Bronchial epithelial cell (primary cell): ENCODE measurements at regions not wholly inside any gene's neighbourhood (a gene's known extent, or its start where the extent isn't known, plus 50 kb on each side); places are given as distances from the start of the nearest gene placed in this dataset.

ENCODE experiments used
- DNase-seq: peaks from one replicate; pipeline ENCODE4 v3.0.0-alpha.2; 2010; ENCODE audit warnings: low read depth
- FAIRE-seq: peaks from 2 replicates; lab custom pipeline; 2011; peaks lifted over from hg19 to GRCh38; lab: Jason Lieb, UNC
- H3K27me3 ChIP-seq: 2 replicates; pipeline ENCODE4 v1.5.1; 2011; ENCODE audit warnings: low read length; ENCODE audit not compliant: control insufficient read depth, insufficient read depth
- H3K36me3 ChIP-seq: 2 replicates; pipeline ENCODE4 v1.5.1; 2011; ENCODE audit warnings: low read length; ENCODE audit not compliant: control insufficient read depth, insufficient read depth
- H3K4me3 ChIP-seq: 2 replicates; pipeline ENCODE4 v1.5.1; 2011; ENCODE audit warnings: mild to moderate bottlenecking, low read depth, low read length, control low read depth
- TF ChIP-seq, protein P1 (sequence below): IDR thresholded peaks from 2 replicates; pipeline ENCODE4 v1.5.1; 2011; ENCODE audit warnings: mild to moderate bottlenecking, moderate library complexity, low read length, control low read depth, inconsistent platforms; ENCODE audit not compliant: insufficient read depth, severe bottlenecking

DNA sequence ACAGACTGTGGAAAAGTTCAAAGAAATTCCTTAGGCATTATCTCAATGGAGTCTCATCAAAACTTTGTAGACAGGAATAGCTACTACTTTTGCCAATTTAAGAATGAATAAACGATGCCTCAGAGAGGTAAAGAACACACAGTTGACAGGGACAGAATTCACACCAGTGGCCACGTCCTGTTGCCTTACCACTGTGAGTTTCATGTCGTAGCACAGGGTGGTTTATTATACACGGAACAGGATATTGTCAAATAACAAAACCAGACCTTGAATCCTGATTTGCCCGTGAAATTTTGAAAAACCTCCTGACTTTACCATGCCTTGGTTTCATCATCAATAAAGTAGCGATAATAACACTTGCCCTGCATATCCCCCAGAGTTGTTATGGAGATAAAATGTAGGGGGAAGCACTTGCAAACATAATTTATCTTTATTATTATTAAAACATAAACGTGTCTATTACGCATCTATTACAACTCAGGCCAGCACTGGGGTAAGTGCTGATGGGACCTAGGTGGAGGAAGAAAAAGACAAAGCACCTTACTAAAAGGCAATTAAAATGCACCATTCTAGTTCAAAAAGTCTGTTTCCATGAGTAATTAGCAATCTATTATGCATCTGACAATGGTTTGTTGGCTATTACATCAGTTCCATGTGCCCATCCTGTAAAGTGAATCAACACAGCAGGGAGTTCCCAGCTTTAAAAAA, 408.1 kb upstream of the RUNX1 start:
- FAIRE-seq (no peak), DNase-seq (peak; percentile 6)
- no peaks in the 10 kb centered on the region for H3K36me3 ChIP-seq
- no peak overlapping the region for H3K4me3 ChIP-seq
- H3K27me3 ChIP-seq: no peaks in the 10 kb centered on the region
- TF ChIP-seq, protein P1, sequence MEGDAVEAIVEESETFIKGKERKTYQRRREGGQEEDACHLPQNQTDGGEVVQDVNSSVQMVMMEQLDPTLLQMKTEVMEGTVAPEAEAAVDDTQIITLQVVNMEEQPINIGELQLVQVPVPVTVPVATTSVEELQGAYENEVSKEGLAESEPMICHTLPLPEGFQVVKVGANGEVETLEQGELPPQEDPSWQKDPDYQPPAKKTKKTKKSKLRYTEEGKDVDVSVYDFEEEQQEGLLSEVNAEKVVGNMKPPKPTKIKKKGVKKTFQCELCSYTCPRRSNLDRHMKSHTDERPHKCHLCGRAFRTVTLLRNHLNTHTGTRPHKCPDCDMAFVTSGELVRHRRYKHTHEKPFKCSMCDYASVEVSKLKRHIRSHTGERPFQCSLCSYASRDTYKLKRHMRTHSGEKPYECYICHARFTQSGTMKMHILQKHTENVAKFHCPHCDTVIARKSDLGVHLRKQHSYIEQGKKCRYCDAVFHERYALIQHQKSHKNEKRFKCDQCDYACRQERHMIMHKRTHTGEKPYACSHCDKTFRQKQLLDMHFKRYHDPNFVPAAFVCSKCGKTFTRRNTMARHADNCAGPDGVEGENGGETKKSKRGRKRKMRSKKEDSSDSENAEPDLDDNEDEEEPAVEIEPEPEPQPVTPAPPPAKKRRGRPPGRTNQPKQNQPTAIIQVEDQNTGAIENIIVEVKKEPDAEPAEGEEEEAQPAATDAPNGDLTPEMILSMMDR: no peak

DNA sequence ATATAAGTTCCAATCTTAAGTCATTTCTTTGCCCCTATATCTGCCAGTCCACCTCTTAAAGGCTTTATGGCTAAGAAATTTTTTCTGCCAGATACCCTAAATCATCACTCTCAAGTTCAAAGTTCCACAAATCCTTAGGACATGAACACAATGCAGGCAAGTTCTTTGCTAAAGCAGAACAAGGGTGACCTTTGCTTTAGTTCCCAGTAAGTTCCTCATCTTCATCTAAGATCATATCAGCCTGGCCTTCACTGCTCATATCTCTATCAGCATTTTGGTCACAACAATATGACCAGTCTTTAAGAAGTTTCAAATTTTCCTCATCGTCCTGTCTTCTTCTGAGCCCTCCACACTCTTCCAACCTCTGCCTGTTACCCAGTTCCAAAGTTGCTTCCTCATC, 402.2 kb upstream of the RUNX1 start:
- no peak for FAIRE-seq
- no peak overlapping the region for H3K4me3 ChIP-seq
- DNase-seq: no peak
- H3K27me3 ChIP-seq: no peaks in the 10 kb centered on the region
- TF ChIP-seq, protein P1: no peak
- H3K36me3 ChIP-seq: no peaks in the 10 kb centered on the region

DNA sequence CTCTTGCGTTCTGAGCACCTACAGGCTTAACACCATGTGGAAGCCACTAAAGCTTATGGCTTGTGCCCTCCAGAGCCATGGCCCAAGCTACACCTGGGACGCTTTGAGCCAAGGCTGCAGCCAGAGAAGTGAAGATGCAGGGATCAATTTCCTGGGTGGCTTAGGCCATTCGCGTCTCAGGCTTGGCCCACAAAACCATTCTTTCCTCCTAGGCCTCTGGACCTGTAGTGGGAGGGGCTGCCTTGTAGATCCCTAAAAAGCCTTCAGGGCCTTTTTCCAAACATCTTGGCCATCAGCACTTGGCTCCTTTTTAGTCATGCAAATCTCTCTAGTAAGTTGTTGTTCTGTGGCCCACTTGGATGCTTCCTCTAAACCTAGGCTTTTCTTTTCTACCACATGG, 401.7 kb upstream of the RUNX1 start:
- Histone ChIP-seq H3K36me3 (no peaks in the 10 kb centered on the region), H3K4me3 (no peak overlapping the region), H3K27me3 (no peaks in the 10 kb centered on the region)
- TF ChIP-seq, protein P1: no peak
- FAIRE-seq: no peak
- no peak for DNase-seq

DNA sequence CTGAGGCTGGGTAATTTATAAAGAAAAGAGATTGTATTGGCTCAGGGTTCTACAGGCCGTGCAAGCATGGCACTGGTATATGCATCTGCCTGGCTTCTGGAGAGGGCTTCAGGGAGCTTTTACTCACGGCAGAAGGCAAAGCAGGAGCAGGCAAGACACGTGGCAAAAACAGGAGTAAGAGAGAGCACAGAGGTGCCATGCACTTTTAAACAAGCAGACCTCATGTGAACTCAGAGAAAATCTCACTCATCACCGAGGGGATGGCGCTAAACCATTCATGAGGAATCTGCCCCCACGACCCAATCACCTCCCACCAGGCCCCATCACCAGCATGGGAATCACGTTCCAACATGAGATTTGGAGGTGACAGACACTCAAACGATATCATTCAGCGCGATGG, 400.7 kb upstream of the RUNX1 start:
- FAIRE-seq (no peak), DNase-seq (no peak)
- TF ChIP-seq, protein P1: no peak

DNA sequence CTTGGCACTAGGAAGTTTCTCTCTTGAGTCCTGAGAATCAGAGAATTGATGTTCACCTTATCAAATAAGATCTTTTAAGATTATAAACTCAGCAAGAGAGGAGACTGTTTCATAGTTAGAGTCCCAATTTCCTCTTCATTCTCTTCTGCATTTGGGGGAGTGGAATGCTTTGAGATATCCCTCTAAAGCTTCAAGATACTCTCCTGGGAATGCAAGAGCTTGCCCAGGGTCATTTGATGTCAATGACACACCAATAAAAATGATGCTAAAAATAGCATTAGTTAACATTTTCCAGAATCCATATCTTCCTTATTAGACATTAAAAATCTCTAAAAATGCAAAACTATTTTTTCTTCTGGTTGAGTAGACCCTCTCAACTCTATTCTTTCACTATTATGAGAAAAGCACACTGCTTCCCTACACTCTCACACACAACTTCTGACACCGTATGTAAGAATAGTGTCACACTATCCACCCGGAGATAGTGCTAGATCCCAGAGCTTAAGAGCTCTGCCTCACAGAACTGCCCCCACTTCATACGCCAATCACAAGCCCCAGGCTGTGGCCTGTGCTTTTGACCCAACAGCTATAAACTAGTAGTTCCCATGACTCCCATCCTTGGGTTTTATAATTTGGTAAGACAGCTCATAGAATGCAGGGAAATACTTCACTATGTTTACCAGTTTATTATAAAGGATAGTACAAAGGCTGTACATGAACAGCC, 399.9 kb upstream of the RUNX1 start:
- DNase-seq: no peak
- TF ChIP-seq, protein P1: no peak
- no peaks in the 10 kb centered on the region for H3K27me3 ChIP-seq
- H3K36me3 ChIP-seq: no peaks in the 10 kb centered on the region
- H3K4me3 ChIP-seq: no peak overlapping the region
- FAIRE-seq: no peak

More for the DNA sequence above, 400.7 kb upstream of the RUNX1 start:
- Histone ChIP-seq H3K4me3 (no peak overlapping the region), H3K36me3 (no peaks in the 10 kb centered on the region), H3K27me3 (no peaks in the 10 kb centered on the region)
